Osteocyte (in vitro differentiated cells): ENCODE measurements at regions not wholly inside any gene's neighbourhood (a gene's known extent, or its start where the extent isn't known, plus 50 kb on each side); places are given as distances from the start of the nearest gene placed in this dataset.

Source experiments
- DNase-seq: peaks from one replicate; pipeline ENCODE4 v3.0.0; 2021; ENCODE audit warnings: mixed read lengths; ENCODE audit not compliant: unreplicated experiment; ENCODE audit errors: extremely low spot score
- H3K27ac Mint-ChIP-seq: one replicate; pipeline ENCODE4 v1.8.0; 2021; ENCODE audit warnings: mild to moderate bottlenecking, mixed read lengths; ENCODE audit not compliant: unreplicated experiment
- H3K27me3 Mint-ChIP-seq: one replicate; pipeline ENCODE4 v1.8.0; 2021; ENCODE audit warnings: mixed read lengths; ENCODE audit not compliant: unreplicated experiment
- H3K36me3 Mint-ChIP-seq: one replicate; pipeline ENCODE4 v1.8.0; 2021; ENCODE audit warnings: mixed read lengths; ENCODE audit not compliant: unreplicated experiment
- H3K4me1 Mint-ChIP-seq: one replicate; pipeline ENCODE4 v1.8.0; 2021; ENCODE audit warnings: mixed read lengths; ENCODE audit not compliant: unreplicated experiment
- H3K4me3 Mint-ChIP-seq: one replicate; pipeline ENCODE4 v1.8.0; 2021; ENCODE audit warnings: mild to moderate bottlenecking, moderate library complexity, mixed read lengths; ENCODE audit not compliant: unreplicated experiment
- H3K9me3 Mint-ChIP-seq: one replicate; pipeline ENCODE4 v1.8.0; 2021; ENCODE audit warnings: mixed read lengths; ENCODE audit not compliant: unreplicated experiment
- CTCF ChIP-seq: fragments of 200-600 bp; sonication (generic); IDR thresholded peaks from 2 replicates; pipeline ENCODE4 v1.5.0; 2021; ENCODE audit warnings: antibody characterized with exemption, mild to moderate bottlenecking, moderate library complexity

GRCh38 chr7:68276725-68277124 is 1280.1 kb downstream of the TYW1 start:
- H3K27ac Mint-ChIP-seq = no peak overlapping the region
- H3K27me3 Mint-ChIP-seq = no peaks in the 10 kb centered on the region
- no peak for DNase-seq
- H3K36me3 Mint-ChIP-seq = no peaks in the 10 kb centered on the region
- no peak overlapping the region for H3K4me3 Mint-ChIP-seq
- H3K9me3 Mint-ChIP-seq = no peaks in the 10 kb centered on the region
- TF ChIP-seq CTCF = no peak
- no peaks in the 10 kb centered on the region for H3K4me1 Mint-ChIP-seq

- DNase-seq = no peak
- Mint-ChIP-seq H3K27ac (no peak overlapping the region), H3K9me3 (peaks cover 23% of the 10 kb centered on the region), H3K4me1 (no peaks in the 10 kb centered on the region), H3K27me3 (no peaks in the 10 kb centered on the region), H3K4me3 (no peak overlapping the region), H3K36me3 (no peaks in the 10 kb centered on the region)
- TF ChIP-seq CTCF = no peak
Measured at GRCh38 chr7:68279827-68280400, 1283.3 kb downstream of the TYW1 start.

GRCh38 chr7:68280931-68281330 is 1284.3 kb downstream of the TYW1 start:
- Mint-ChIP-seq H3K9me3 (peaks cover 33% of the 10 kb centered on the region), H3K4me1 (no peaks in the 10 kb centered on the region), H3K36me3 (no peaks in the 10 kb centered on the region), H3K27ac (no peak overlapping the region), H3K4me3 (no peak overlapping the region), H3K27me3 (no peaks in the 10 kb centered on the region)
- no peak for DNase-seq
- no peak for TF ChIP-seq CTCF

- H3K36me3 Mint-ChIP-seq = no peaks in the 10 kb centered on the region
- H3K9me3 Mint-ChIP-seq = peaks cover 41% of the 10 kb centered on the region
- no peak overlapping the region for H3K27ac Mint-ChIP-seq
- H3K4me1 Mint-ChIP-seq = no peaks in the 10 kb centered on the region
- H3K4me3 Mint-ChIP-seq = no peak overlapping the region
- no peak for DNase-seq
- TF ChIP-seq CTCF = no peak
- H3K27me3 Mint-ChIP-seq = no peaks in the 10 kb centered on the region
Measured at GRCh38 chr7:68288144-68288593, 1291.5 kb downstream of the TYW1 start.

GRCh38 chr7:68291710-68292109 is 1295.1 kb downstream of the TYW1 start:
- Mint-ChIP-seq H3K36me3 (no peaks in the 10 kb centered on the region), H3K4me1 (no peaks in the 10 kb centered on the region), H3K27me3 (no peaks in the 10 kb centered on the region), H3K27ac (no peak overlapping the region), H3K4me3 (no peak overlapping the region), H3K9me3 (peaks cover 26% of the 10 kb centered on the region)
- no peak for TF ChIP-seq CTCF
- no peak for DNase-seq
